GM18909 (cell line): ENCODE measurements at regions not wholly inside any gene's neighbourhood (a gene's known extent, or its start where the extent isn't known, plus 50 kb on each side); places are given as distances from the start of the nearest gene placed in this dataset.

ENCODE experiments used
- ATAC-seq: cut with Tn5 transposase; IDR thresholded peaks from one replicate; pipeline ENCODE4 v1.9.1; 2021; ENCODE audit warnings: mild to moderate bottlenecking; ENCODE audit not compliant: unreplicated experiment, poor library complexity

DNA sequence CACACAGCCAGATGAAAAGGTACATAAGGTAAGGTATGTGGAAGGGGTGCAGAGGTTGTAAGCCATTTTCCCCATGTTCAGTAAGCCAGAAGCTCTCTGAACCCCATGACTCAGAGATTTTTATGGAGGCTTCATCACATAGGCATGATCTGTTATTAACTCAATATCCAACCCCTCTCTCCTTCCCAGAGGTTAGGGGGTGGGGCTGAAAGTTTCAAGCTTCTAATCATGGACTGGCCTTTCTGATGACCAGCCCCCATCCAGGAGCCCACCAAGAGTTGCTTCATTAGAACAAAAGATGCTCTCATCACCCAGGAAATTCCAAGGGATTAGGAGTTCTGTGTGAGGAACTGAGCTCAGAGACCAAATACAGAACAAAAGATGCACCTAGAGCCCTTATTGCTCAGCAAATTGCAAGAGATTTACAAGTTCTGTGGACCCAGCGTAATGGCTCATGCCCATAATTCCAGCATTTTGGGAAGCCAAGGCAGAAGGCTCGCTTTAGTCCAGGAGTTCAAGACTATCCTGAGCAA, 103.2 kb upstream of the DAAM1 start:
- no peak for ATAC-seq

- no peak for ATAC-seq
These were observed 102.1 kb upstream of the DAAM1 start for GRCh38 chr14:59086241-59086882.

DNA sequence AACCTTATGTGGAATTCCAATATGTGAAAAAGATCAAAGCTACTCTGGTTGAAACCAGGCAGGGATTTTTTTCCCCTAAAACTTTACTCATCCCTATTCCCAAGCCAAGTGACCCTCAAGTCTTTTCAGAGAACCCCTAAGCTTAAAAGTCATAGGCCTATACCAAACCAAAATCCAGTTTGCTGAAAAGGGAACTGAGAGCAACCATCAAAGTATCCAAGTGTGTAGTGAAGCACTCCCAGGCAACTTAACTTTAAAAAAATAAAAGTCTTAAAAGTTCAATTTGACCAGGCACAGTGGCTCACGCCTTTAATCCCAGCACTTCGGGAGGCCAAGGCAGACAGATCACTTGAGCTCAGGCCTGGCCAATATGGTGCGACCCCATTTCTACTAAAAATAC, 101.2 kb upstream of the DAAM1 start:
- no peak for ATAC-seq

- no peak for ATAC-seq
These were observed 100.8 kb upstream of the DAAM1 start for GRCh38 chr14:59087711-59088110.

DNA sequence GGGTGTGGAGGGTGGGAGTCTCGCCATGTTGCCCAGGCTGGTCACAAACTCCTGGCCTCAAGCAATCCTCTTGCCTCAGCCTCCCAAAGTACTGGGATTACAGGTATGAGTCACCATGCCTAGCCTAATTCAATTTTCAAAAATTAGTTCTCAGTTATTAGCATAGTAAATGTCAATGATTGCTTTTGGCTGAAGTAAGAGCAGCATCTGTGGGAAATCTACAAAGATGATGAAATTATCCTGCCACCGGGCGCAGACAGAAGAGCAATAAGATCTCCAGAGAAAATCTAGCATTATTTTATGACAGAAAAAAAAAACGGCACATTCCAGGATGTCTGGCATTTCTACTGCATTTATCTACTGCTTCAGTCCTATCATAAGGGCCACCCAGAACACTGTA, 97.9 kb upstream of the DAAM1 start:
- no peak for ATAC-seq

DNA sequence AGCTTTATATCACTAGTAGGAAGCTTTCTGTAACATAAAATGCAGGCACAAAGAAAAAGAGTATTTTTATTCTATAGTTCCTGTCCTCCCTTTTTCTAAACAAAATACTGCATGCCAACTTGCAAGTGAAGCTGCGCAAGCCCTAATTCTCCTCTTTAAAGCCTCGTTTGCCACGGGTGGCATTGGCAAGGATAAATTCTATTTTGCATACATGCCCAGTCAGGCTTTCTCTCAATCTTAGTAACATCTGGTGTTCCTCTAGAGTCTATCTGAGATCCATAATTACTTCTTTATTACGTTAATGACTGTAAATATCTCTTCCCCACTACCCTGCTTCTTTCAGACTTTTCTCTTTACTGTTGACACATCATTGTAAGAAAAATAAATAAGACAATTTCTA, 97.1 kb upstream of the DAAM1 start:
- ATAC-seq: no peak

DNA sequence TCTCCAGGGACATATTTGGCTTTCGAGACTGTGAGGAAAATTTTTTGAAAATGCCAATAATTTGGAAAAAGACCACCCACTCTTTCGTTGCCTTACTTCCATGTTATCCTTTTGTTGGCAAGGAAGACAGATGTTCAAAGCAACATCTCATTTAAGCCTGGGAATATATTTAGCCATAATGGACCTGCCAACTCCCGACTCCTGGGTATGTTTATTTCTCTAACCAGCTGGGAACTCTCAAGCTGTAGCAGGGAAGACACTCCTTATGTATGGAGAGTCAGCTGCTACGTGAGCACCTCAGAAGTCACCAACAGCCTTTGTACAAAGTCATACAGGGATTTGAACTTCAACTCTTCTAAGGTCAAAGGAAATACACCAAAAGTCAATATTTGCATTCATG, 96.5 kb upstream of the DAAM1 start:
- ATAC-seq: no peak

DNA sequence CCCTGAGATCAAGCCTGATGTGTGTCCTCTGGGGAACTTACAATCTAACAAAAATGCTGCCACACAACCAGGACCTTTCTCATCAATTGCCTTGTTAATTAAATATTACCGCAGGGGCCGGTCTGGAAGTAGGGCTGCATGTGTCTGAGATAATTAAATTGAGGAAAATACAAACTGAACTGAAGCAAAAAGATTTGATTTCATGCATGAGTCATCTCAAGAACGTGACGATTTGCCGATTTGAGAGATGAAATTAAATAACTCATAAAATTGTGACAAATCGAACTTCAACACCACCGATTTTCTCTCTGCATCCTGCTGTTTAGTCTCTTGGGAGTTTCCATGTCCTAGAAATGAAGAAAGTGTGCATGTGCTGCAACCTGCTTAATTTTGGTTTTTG, 94.6 kb upstream of the DAAM1 start:
- ATAC-seq: no peak

GRCh38 chr14:59096303-59096702, 92.2 kb upstream of the DAAM1 start:
- ATAC-seq: no peak

- ATAC-seq: no peak
These were observed 90.8 kb upstream of the DAAM1 start for GRCh38 chr14:59097681-59098080.

DNA sequence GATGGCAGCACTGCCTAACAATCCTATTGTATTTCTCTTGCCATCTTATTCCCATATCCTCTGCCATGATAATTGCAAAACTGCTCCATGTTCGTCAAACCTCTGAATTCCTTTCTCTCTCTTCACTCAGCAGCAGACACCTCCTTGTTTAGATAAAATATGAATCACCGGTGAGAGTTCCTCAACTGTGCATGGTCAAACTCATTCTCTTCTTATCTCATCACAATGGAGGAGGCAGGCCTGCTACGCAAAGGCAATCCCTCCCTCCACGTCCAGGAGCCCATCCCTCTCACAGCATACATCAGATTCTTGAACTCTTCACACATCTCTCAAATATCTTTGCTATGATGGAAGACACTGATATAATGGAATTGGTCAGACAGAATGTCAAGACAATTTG, 90.1 kb upstream of the DAAM1 start:
- ATAC-seq: no peak

DNA sequence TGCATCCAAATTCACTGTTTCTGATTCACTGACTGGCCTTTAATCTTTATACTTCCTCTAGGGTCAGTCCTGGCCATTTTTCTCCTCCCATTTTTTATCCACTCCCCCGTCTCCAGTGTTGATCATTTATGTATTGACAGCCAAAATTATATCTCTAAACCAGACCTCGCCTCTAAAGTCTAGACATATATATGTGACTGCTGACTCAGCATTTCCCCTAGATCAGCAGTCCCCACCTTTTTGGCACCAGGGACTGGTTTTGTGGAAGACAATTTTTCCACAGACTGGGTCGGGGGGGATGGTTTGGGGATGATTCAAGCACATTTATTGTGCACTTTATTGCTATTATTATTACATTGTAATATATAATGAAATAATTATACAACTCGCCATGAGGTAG, 88.3 kb upstream of the DAAM1 start:
- no peak for ATAC-seq

DNA sequence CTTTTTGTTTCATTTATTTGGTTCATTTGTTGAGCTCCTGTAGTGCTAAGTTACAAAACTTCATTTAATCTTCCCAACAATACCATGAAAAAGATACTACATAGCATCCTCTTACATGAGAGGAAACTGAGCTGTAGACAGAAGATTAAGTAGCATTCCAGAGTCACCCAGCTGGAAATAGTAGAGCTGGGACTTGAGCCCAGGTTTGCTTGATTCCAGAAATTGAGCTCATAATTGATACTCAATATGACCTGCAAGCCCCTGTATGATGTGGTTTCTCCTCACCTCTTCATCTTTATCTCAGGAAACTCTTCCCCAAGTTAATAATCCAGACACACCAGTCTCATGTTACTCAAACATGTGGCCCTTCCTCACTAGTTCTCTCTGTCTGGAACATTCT, 87.0 kb upstream of the DAAM1 start:
- no peak for ATAC-seq

DNA sequence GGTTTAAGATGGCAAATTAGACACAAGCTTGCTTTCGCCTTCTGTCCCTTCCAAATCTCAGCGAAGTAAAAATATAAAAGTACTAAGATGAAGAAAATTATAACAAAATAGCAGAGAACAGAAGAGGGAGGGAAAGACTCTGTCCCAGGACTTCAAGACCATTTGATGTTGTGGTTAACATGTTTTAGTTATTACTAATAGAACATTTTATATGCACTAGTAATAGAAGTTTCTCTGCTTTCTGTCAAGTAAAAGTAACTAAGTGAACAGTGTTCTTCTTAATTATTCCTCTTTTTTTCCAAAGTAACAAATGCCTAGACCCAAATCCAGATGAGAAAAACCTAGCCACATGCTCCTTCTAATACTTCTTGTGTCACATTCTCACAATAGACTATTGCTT, 85.1 kb upstream of the DAAM1 start:
- no peak for ATAC-seq

GRCh38 chr14:59107819-59108218, 80.6 kb upstream of the DAAM1 start:
- ATAC-seq: no peak

DNA sequence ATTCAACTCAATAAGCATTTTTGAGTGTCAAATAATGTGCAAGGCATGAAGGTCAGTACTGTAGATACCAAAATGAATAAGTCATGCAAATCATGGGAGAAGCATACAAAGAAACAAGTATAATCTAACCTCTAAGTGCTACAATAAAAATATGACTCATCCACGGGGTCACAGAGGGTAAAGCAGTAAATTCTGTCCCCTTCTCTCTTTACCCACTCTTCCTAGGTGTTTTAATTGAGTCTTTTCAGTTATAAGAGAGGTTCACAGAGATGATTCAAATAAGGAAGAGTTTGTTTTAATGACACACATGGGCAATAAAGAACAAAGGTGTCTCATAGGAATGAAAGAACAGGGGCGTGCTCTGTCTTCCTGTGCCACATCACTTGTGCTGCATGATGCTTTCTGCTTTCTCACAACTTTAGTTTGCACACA, 71.5 kb upstream of the DAAM1 start:
- ATAC-seq: peak; percentile 74

DNA sequence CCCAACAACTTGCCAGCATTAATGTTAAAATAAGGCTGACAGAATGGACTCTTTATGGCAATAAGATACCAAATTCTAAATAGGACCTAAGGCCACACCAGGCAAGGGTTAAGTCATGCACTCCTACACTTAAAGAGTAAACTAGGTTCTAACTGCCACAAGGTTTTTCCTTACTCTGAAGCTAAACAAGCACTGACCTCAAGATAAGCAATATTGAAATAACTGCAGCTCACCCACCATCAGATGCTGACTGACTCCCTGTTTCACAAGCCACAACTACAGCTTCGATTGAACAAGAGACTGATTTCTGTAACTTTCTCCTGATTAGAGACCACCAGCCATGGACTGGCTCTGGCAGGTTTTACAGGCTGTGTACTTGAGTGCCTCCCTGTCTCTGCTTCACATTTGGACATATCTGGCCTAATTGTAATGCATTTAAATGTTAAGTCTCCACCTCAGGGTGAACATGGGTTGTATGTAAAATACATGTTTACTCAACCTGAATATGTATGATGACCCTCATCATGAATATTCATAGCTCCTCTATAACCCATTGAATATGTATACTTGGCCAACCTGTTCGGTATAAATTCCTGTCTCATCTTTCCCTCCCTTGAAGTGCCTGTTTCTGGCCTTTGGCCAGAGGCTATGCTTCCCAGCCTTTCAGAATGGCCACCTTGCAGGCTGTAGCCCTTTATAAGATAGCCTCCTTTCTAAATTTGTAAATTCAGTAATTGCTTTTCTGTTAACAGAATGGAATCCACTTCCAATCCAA, 70.5 kb upstream of the DAAM1 start:
- no peak for ATAC-seq

GRCh38 chr14:59120921-59121320, 67.5 kb upstream of the DAAM1 start:
- no peak for ATAC-seq

DNA sequence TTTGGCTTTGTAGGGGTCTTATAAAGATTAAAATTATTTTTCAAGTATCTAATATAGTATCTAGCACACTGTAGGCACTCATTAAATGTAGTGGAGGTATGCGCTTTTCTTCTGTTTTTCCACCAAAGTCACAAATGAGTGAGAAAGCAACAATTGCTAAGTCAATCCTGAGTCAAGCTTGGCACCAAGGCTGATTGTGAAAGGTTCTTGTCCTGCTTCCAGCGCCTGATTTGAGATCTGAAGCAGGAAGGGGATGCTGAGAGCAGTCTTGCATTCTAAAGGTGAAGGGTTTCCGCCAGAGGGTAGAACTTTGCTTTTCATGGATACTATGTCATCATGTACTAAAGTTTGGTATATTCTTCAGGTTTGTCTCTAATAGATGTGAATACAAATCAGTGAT, 64.9 kb upstream of the DAAM1 start:
- no peak for ATAC-seq

DNA sequence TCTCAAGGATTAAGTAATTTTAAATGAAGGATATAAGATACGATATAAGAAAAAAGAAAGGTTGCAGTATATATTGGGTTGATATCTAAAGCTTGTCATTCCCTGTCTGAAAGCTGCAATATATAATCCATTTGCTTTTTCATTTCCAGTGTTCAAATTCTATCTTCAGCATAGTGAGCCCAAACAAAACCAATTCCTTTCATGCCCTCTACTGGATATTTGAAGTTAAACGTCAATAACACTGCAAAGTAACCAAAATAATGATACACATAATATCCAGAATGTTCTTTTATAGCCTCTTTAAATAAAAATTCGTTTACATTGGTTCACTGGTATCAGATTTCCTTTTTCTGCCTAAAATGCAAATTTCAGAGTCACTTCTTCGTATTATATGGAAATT, 64.5 kb upstream of the DAAM1 start:
- no peak for ATAC-seq

GRCh38 chr14:59125156-59125555, 63.3 kb upstream of the DAAM1 start:
- ATAC-seq: no peak
